GM12865 (cell line): ENCODE measurements at regions not wholly inside any gene's neighbourhood (a gene's known extent, or its start where the extent isn't known, plus 50 kb on each side); places are given as distances from the start of the nearest gene placed in this dataset.

ENCODE experiments used
- DNase-seq: peaks from one replicate; pipeline ENCODE4 v3.0.0; 2010; ENCODE audit warnings: low read depth
- H3K4me3 ChIP-seq: 2 replicates; pipeline ENCODE4 v1.5.1; 2011; ENCODE audit warnings: mild to moderate bottlenecking, low read depth, low read length, control low read depth
- TF ChIP-seq, protein P1 (sequence below): IDR thresholded peaks from 2 replicates; pipeline ENCODE4 v1.5.1; 2011; ENCODE audit warnings: low read length, control low read depth, low read depth, inconsistent platforms; ENCODE audit not compliant: insufficient read depth; ENCODE audit errors: missing control alignments

DNA sequence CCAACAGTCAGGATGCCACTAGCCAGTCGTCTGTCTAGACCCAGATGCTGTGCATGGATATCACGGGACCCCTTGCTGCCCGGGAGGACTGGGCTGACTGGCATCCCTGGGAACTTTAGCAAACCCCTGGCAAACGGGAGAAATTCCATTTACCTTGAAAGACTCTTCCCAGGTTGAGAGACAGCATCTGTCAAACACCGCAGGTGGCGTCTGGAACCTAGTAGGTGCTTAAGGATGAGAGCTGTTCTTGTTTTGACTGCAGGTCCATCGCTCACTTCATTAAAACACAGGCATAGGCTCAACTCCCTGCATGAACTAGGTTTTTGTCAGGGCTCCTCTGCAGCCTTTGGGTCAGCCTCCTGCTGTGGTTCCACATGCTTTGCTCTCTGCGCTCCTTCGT is 546.3 kb downstream of the BCL11B start:
- no peak for DNase-seq
- no peak overlapping the region for H3K4me3 ChIP-seq
- TF ChIP-seq, protein P1, sequence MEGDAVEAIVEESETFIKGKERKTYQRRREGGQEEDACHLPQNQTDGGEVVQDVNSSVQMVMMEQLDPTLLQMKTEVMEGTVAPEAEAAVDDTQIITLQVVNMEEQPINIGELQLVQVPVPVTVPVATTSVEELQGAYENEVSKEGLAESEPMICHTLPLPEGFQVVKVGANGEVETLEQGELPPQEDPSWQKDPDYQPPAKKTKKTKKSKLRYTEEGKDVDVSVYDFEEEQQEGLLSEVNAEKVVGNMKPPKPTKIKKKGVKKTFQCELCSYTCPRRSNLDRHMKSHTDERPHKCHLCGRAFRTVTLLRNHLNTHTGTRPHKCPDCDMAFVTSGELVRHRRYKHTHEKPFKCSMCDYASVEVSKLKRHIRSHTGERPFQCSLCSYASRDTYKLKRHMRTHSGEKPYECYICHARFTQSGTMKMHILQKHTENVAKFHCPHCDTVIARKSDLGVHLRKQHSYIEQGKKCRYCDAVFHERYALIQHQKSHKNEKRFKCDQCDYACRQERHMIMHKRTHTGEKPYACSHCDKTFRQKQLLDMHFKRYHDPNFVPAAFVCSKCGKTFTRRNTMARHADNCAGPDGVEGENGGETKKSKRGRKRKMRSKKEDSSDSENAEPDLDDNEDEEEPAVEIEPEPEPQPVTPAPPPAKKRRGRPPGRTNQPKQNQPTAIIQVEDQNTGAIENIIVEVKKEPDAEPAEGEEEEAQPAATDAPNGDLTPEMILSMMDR: no peak

- TF ChIP-seq, protein P1: no peak
- no peak overlapping the region for H3K4me3 ChIP-seq
- no peak for DNase-seq
These were observed 545.2 kb downstream of the BCL11B start for GRCh38 chr14:98726585-98727405.

DNA sequence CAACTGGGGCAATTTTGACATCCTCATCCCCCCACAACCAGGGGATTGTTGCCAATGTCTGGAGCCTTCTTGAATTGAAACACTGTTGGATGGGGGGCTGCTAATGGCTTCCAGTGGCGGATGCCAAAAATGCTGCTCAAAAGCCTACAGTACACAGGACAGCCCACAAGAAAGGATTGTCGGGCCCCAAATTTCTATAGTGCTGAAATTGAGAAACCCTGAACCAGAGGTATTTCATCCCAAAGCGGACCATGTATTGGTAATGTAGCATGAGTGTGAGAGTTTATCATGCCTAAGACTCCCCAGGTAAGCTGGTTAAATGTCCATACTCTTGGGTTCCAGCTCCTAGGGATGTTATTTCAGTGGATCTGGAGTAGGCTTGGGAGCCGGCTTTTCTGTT is 544.0 kb downstream of the BCL11B start:
- no peak overlapping the region for H3K4me3 ChIP-seq
- no peak for DNase-seq
- TF ChIP-seq, protein P1: no peak

DNA sequence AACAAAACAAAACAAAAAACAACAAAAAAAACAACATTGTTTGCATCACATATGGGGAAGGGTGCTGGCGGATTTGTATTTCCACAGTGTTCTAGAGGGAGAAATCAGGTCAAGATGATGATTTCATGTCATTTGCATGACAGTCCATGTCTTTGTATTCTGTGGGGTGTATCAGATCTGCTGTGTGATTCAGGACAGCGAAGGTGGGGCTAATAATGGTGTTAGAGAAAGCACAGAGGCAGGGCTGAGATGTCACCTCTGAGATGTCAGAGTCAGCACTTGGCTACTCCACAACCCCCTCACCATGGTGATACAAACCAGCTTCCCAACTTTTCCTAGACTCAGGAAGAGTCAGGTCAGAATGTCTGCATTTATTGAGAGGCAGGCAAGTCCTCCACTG is 543.2 kb downstream of the BCL11B start:
- DNase-seq: no peak
- H3K4me3 ChIP-seq: no peak overlapping the region
- TF ChIP-seq, protein P1: no peak

DNA sequence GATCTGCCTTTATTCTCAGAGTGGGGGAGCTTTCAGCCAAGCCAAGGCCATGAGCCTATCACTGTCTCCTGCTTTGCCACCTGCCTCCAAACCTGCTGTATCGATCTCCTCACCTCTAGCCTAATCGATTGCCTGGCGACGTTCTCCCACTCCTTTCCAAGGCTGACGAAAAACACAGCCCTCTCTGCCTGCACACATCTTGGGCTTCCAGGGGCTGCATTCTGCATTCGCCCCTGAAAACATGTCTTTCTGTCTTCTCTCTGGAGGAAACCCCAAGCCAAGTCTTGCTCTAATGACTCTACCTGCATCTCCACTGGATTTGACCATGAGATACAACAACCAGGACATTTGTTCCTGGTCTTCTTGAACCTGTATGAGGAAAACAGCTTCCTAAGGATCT is 540.7 kb downstream of the BCL11B start:
- TF ChIP-seq, protein P1: no peak
- no peak overlapping the region for H3K4me3 ChIP-seq
- DNase-seq: no peak

- DNase-seq: no peak
- H3K4me3 ChIP-seq: no peak overlapping the region
- TF ChIP-seq, protein P1: no peak
These were observed 540.3 kb downstream of the BCL11B start for GRCh38 chr14:98731701-98732100.

DNA sequence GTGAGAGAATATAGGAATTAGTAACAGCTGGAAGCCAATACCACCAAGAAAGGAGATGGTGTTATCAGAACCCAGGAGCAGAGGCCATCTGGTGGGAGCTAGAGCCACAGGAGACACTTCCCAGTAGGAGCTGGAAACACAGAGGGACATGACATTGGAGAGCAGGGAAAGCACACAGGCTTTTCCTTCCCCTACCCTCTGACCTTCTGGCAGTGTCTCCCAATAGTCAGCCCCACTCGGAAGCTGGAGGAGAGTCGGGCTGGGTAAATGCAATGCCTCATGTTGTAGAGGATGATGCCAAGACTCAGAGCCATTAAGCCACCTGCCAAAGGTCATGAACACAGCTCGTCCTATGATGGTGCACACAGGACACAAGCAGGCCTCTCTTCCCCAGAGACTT is 538.5 kb downstream of the BCL11B start:
- TF ChIP-seq, protein P1: no peak
- DNase-seq: no peak

More for the DNA sequence above, 538.5 kb downstream of the BCL11B start:
- no peak overlapping the region for H3K4me3 ChIP-seq
